Activated CD4-positive, alpha-beta T cell treated with anti-CD3 and anti-CD28 coated beads, Interleukin-2, amount 10 ng/mL, durations not matched to agents 7 days and 5 days (primary cell): ENCODE measurements at regions not wholly inside any gene's neighbourhood (a gene's known extent, or its start where the extent isn't known, plus 50 kb on each side); places are given as distances from the start of the nearest gene placed in this dataset.
A peak's percentile ranks its signal among the peaks of the same experiment; 100 is the strongest.
"Not testable (repeated sequence)": the region's sequence is repeated elsewhere in the genome, so short reads cannot be mapped to it uniquely, and the experiment has no call there.

Source experiments
- CTCF ChIA-PET: fragments of 350-600 bp; sonication (Branson Sonifier 250); formaldehyde crosslinking; loops from one replicate; lab custom pipeline; 2021; ENCODE audit warnings: antibody characterized with exemption; lab: Charles Lee
- POLR2A ChIA-PET: fragments of 350-600 bp; sonication (Branson Sonifier 250); formaldehyde crosslinking; loops from one replicate; lab custom pipeline; 2021; ENCODE audit warnings: antibody characterized with exemption; lab: Charles Lee
- DNase-seq: peaks from one replicate; pipeline ENCODE4 v3.0.0-alpha.2; 2020
- H3K27ac Mint-ChIP-seq: one replicate; pipeline ENCODE4 v1.8.0; 2021; ENCODE audit warnings: mild to moderate bottlenecking, moderate library complexity, mixed read lengths
- H3K27me3 Mint-ChIP-seq: one replicate; pipeline ENCODE4 v1.8.0; 2021; ENCODE audit warnings: mixed read lengths
- H3K36me3 Mint-ChIP-seq: one replicate; pipeline ENCODE4 v1.8.0; 2021; ENCODE audit warnings: low read depth, mixed read lengths
- H3K4me1 Mint-ChIP-seq: one replicate; pipeline ENCODE4 v1.8.0; 2021; ENCODE audit warnings: mixed read lengths
- H3K4me3 Mint-ChIP-seq: one replicate; pipeline ENCODE4 v1.8.0; 2021; ENCODE audit warnings: mild to moderate bottlenecking, moderate library complexity, mixed read lengths
- H3K9me3 Mint-ChIP-seq: one replicate; pipeline ENCODE4 v1.8.0; 2021; ENCODE audit warnings: mixed read lengths

- peaks cover 24% of the 10 kb centered on the region for H3K27me3 Mint-ChIP-seq
- no peaks in the 10 kb centered on the region for H3K4me1 Mint-ChIP-seq
- no peaks in the 10 kb centered on the region for H3K36me3 Mint-ChIP-seq
- CTCF ChIA-PET = no interaction called here
- DNase-seq = no peak
- H3K27ac Mint-ChIP-seq = no peak overlapping the region
- H3K9me3 Mint-ChIP-seq = no peaks in the 10 kb centered on the region
- no peak overlapping the region for H3K4me3 Mint-ChIP-seq
- POLR2A ChIA-PET = no interaction called here
Measured at GRCh38 chr6:128727500-128727899, 155.4 kb upstream of the LAMA2 start.

GRCh38 chr6:128725271-128726233, 157.4 kb upstream of the LAMA2 start:
- Mint-ChIP-seq H3K9me3 (no peaks in the 10 kb centered on the region), H3K4me3 (no peak overlapping the region), H3K4me1 (no peaks in the 10 kb centered on the region), H3K27me3 (peaks cover 24% of the 10 kb centered on the region), H3K27ac (no peak overlapping the region), H3K36me3 (no peaks in the 10 kb centered on the region)
- peak; percentile 23 for DNase-seq
- CTCF ChIA-PET = no interaction called here
- POLR2A ChIA-PET = no interaction called here

- Mint-ChIP-seq H3K9me3 (no peaks in the 10 kb centered on the region), H3K27me3 (peaks cover 24% of the 10 kb centered on the region), H3K27ac (no peak overlapping the region), H3K4me3 (no peak overlapping the region), H3K4me1 (no peaks in the 10 kb centered on the region), H3K36me3 (no peaks in the 10 kb centered on the region)
- POLR2A ChIA-PET = no interaction called here
- DNase-seq = no peak
- CTCF ChIA-PET = no interaction called here
Measured at GRCh38 chr6:128724738-128725137, 158.2 kb upstream of the LAMA2 start.

- Mint-ChIP-seq H3K27ac (no peak overlapping the region), H3K9me3 (no peaks in the 10 kb centered on the region), H3K4me1 (no peaks in the 10 kb centered on the region), H3K27me3 (peaks cover 19% of the 10 kb centered on the region), H3K4me3 (no peak overlapping the region), H3K36me3 (no peaks in the 10 kb centered on the region)
- POLR2A ChIA-PET = no interaction called here
- DNase-seq = no peak
- CTCF ChIA-PET = no interaction called here
Measured at GRCh38 chr6:128723667-128724066, 159.3 kb upstream of the LAMA2 start.

GRCh38 chr6:128720891-128721290, 162.0 kb upstream of the LAMA2 start:
- CTCF ChIA-PET = no interaction called here
- H3K9me3 Mint-ChIP-seq = no peaks in the 10 kb centered on the region
- DNase-seq = no peak
- H3K36me3 Mint-ChIP-seq = no peaks in the 10 kb centered on the region
- H3K4me3 Mint-ChIP-seq = no peak overlapping the region
- H3K27me3 Mint-ChIP-seq = peaks cover 13% of the 10 kb centered on the region
- H3K27ac Mint-ChIP-seq = no peak overlapping the region
- no peaks in the 10 kb centered on the region for H3K4me1 Mint-ChIP-seq
- POLR2A ChIA-PET = no interaction called here

- no peaks in the 10 kb centered on the region for H3K4me1 Mint-ChIP-seq
- POLR2A ChIA-PET = no interaction called here
- H3K27me3 Mint-ChIP-seq = peaks cover 16% of the 10 kb centered on the region
- CTCF ChIA-PET = no interaction called here
- no peak overlapping the region for H3K27ac Mint-ChIP-seq
- no peak for DNase-seq
- H3K4me3 Mint-ChIP-seq = no peak overlapping the region
- no peaks in the 10 kb centered on the region for H3K36me3 Mint-ChIP-seq
- no peaks in the 10 kb centered on the region for H3K9me3 Mint-ChIP-seq
Measured at GRCh38 chr6:128719786-128720185, 163.2 kb upstream of the LAMA2 start.

- Mint-ChIP-seq H3K27ac (no peak overlapping the region), H3K27me3 (peaks cover 14% of the 10 kb centered on the region), H3K9me3 (no peaks in the 10 kb centered on the region), H3K4me3 (no peak overlapping the region), H3K36me3 (no peaks in the 10 kb centered on the region), H3K4me1 (no peaks in the 10 kb centered on the region)
- ChIA-PET CTCF (no interaction called here), POLR2A (no interaction called here)
- DNase-seq = no peak
Measured at GRCh38 chr6:128713461-128713860, 169.5 kb upstream of the LAMA2 start.

- no peak for DNase-seq
Measured at GRCh38 chr6:128712898-128713297, 170.0 kb upstream of the LAMA2 start.

GRCh38 chr6:128711149-128711548, 171.8 kb upstream of the LAMA2 start:
- Mint-ChIP-seq H3K9me3 (no peaks in the 10 kb centered on the region), H3K27me3 (peaks cover 13% of the 10 kb centered on the region), H3K4me1 (no peaks in the 10 kb centered on the region), H3K36me3 (no peaks in the 10 kb centered on the region), H3K4me3 (no peak overlapping the region), H3K27ac (no peak overlapping the region)
- ChIA-PET POLR2A (no interaction called here), CTCF (no interaction called here)
- DNase-seq = no peak

More at GRCh38 chr6:128712898-128713297, 170.0 kb upstream of the LAMA2 start:
- no peak overlapping the region for H3K27ac Mint-ChIP-seq
- H3K36me3 Mint-ChIP-seq = no peaks in the 10 kb centered on the region
- peaks cover 13% of the 10 kb centered on the region for H3K27me3 Mint-ChIP-seq
- ChIA-PET POLR2A (no interaction called here), CTCF (no interaction called here)
- no peaks in the 10 kb centered on the region for H3K4me1 Mint-ChIP-seq
- no peaks in the 10 kb centered on the region for H3K9me3 Mint-ChIP-seq
- H3K4me3 Mint-ChIP-seq = no peak overlapping the region

GRCh38 chr6:128710315-128710714, 172.6 kb upstream of the LAMA2 start:
- Mint-ChIP-seq H3K9me3 (no peaks in the 10 kb centered on the region), H3K4me1 (no peaks in the 10 kb centered on the region), H3K27ac (no peak overlapping the region), H3K36me3 (no peaks in the 10 kb centered on the region), H3K4me3 (no peak overlapping the region), H3K27me3 (peaks cover 9% of the 10 kb centered on the region)
- ChIA-PET CTCF (no interaction called here), POLR2A (no interaction called here)
- DNase-seq = no peak

GRCh38 chr6:128704601-128705000, 178.3 kb upstream of the LAMA2 start:
- H3K4me1 Mint-ChIP-seq = no peaks in the 10 kb centered on the region
- ChIA-PET CTCF (no interaction called here), POLR2A (no interaction called here)
- H3K4me3 Mint-ChIP-seq = no peak overlapping the region
- H3K27ac Mint-ChIP-seq = no peak overlapping the region
- H3K36me3 Mint-ChIP-seq = no peaks in the 10 kb centered on the region
- no peaks in the 10 kb centered on the region for H3K9me3 Mint-ChIP-seq
- H3K27me3 Mint-ChIP-seq = no peaks in the 10 kb centered on the region
- no peak for DNase-seq

GRCh38 chr6:128703794-128704193, 179.1 kb upstream of the LAMA2 start:
- H3K36me3 Mint-ChIP-seq, DNase-seq, H3K4me1 Mint-ChIP-seq, H3K9me3 Mint-ChIP-seq, H3K27me3 Mint-ChIP-seq, H3K27ac Mint-ChIP-seq, H3K4me3 Mint-ChIP-seq, POLR2A ChIA-PET: not testable (repeated sequence)
- CTCF ChIA-PET = interaction anchor here (1.0 kb wide), 1 partner anchor 16 kb away, joined by 3 read pairs; no protein-coding TSS in a partner anchor

GRCh38 chr6:128696691-128697689, 176.6 kb upstream of the PTPRK start:
- POLR2A ChIA-PET = no interaction called here
- Mint-ChIP-seq H3K4me3 (no peak overlapping the region), H3K27ac (no peak overlapping the region), H3K4me1 (no peaks in the 10 kb centered on the region), H3K27me3 (no peaks in the 10 kb centered on the region), H3K9me3 (no peaks in the 10 kb centered on the region), H3K36me3 (no peaks in the 10 kb centered on the region)
- CTCF ChIA-PET = no interaction called here
- no peak for DNase-seq
